HG03378 (cell line): ENCODE measurements at regions not wholly inside any gene's neighbourhood (a gene's known extent, or its start where the extent isn't known, plus 50 kb on each side); places are given as distances from the start of the nearest gene placed in this dataset.

Experiments
- ATAC-seq: cut with Tn5 transposase; IDR thresholded peaks from one replicate; pipeline ENCODE4 v1.9.1; 2021; ENCODE audit warnings: mild to moderate bottlenecking, moderate library complexity; ENCODE audit not compliant: unreplicated experiment

DNA sequence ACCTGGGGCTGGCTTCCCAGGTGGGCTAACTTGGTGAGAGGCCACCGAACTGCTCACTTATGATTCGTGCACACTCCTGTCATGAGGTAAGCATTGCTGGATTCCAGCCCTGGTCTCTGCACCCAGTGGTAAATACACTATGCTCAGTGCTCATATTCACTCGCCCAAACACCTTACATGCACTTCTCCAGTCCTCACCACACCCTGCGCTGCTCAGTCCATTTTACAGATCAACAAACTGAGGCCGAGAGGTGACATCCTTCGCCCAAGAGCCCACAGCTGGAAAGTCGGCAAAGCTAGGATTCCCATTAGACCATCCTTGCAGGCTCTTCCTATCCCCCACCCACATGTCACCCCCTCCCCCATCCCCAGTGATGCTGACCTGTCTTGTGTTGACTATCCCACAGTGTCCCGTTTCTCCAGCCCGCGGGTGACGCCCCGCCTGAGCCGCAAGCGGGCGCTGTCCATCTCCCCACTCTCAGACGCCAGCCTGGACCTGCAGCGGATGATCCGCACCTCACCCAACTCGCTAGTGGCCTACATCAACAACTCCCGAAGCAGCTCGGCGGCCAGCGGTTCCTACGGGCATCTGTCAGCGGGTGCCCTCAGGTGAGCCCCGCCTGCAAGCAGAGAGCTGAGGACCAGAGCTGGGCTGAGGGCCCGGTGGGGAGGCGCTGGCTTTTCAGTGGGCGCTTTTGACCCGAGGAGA, 232.8 kb downstream of the GLI2 start:
- ATAC-seq: no peak

DNA sequence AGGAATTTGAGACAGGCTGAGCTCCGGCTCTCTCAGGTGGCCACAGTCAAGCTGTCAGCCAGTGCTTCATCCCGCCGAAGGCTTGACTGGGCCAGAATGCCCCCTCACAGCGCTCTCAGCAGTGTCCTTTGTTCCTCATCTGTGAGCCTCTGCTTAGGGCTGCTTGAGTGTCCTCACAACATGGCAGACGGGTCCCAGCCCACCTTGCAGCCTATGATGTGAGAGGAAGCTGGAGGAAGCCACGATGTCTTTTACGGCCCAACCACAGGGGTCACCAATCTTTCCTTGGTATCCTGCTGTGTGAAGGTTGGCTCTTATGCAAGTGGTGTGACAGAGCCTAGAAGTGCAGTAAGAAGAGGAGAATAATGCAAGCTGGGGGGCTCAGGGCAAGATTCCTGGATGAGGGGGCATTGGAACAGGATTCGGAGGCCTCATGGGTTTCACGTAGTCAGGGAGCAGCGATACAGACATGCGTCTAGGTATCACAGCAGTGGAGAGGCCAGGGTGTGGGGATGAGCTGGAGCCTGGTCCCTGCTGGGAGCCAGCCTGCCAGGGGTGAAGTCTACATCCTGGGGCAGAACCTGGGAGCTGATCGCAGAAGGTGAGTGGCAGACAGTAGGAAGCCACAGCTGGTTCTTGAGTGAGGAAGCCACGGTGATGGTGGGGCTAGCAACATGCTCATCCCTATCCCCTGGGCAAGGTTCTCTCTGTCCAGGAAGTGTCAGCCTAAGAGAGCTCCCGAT, 234.1 kb downstream of the GLI2 start:
- no peak for ATAC-seq

DNA sequence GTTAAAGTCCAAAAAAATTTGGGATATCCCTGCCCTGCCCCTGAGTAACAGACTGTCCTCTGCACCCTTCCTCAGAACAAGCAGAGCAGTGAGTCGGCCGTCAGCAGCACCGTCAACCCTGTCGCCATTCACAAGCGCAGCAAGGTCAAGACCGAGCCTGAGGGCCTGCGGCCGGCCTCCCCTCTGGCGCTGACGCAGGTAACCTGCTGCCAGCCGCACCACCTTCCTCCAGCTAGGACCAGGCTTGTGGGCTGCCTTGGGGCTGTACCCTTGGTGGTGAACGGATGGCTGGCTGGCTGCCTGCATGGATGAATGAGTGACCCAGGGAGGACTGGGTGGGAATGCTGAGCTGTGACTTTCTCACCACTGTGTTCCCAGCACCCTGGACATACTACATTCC, 236.2 kb downstream of the GLI2 start:
- ATAC-seq: no peak

DNA sequence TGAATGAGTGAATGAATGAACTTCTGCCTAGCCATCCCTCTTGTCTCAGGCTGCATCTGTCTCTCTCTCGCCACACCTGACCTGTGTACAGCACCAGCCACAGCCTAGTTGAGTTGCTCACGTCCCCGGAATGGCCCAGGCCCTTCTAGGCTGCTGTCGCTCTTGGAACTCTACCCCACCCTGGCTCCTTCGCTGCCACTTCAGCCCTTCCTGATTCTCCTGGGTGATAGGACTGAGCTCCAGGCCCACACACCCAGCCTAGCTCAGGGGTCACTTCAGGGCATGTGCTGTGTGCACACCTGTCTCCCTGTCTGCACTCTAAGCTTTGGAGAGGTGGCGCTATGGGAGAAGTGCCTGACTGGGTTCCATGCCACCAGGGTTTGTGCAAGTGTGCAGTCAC, 236.6 kb downstream of the GLI2 start:
- no peak for ATAC-seq

DNA sequence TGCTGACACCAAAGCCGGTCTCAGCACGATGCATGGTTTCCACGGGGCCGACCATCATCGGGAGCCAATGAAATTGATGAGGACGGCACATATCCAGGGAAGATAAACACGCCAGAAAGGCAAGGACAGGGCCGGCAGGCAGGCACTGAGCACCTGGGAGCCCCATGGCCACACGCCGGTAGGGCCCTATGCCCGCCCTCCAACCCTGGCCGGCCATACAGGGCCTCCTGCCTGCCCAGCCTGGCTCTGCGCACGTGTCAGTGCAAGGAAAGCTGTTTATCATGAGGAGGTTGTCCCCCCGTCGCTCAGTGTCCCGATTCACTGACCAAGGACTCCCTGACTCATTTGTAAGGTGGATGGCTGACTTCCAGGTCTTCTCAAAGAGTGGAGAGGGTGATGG, 237.5 kb downstream of the GLI2 start:
- ATAC-seq: no peak

DNA sequence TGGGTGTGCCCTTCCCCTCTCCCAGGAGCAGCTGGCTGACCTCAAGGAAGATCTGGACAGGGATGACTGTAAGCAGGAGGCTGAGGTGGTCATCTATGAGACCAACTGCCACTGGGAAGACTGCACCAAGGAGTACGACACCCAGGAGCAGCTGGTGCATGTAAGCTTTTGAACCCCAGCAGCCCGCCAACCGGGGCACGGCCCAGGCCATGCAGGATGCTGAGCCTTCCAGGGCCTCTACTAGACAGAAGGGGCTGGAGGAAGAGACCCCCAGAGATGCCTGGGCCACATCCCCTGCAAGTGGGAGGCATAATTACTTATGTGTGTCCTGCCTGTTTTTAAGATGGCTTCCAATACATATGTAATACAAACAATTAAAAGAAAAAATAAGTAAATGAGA, 239.3 kb downstream of the GLI2 start:
- no peak for ATAC-seq

DNA sequence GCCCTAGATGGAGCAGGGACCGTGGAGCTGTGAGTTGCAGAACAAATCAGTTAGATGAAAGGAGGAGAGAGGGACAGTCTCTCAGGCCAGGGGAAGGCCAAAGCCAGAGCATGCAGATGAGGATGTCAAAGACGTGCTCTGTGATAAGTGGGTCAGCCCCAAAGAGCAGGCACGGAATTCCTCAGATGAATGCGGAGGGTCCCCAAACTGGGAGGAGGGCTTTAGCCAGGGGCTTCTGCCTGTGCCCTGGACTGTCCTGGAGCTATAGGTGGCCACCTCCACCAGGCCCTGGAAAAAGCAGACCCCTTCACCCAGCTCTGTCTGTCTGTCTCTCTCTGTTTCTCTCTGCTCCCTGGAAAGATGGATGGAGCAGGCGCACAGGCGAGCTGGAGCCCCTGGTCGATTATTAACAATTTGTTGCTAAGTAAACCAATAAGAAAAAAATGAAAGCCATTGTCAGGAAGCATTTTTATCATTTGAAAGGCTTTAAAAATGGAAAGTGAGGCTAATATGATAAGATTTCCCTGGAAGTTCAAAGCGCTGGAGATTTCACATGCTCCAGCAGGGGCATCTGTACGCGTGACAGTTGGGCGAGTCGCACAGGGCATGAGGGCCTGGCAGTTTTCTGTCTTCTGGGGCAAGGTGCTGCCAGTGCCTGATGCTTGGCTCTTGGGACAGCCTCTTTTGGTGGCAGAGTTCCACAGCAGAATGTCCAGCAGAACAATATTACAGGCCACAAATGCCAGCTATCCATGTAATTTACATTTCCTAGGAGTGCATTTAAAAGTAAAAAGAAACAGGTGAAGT, 241.0 kb downstream of the GLI2 start:
- no peak for ATAC-seq

DNA sequence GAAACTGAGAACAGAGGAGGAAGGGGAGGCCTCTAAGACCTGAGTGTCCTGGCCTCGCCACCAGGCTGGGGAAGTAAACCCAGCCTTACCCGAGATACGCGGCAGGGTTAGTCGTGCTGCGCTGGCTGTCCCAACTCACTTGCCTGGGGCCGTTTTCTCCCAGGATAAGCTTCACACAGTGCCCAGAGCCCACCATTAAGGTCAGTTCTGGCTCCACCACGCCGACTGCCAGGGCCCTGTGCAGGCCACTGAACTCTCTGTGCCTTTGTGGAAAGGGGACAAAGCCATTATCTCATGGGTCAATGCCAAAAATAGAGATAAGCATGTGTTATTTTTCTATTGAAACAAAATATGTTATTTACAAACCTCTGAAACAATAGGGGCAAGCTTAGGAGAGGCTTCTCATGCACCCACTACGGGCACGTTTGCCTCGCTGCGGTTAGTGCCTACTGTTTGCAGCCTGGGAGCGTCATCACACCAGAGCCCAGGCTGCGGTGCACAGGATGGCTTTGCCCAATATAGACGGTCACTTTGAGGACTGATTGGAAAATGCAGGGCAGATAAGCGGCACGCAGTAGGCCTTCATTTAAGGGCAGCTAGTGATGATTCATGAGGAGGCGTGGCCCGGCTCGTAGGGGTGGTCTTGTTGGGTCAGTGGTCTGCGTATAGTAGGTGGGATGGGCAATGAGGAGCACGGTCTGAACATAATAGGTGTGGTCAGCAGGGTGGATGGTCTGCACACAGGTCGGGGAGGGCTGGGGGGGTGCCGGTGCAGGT, 242.1 kb downstream of the GLI2 start:
- ATAC-seq: no peak

DNA sequence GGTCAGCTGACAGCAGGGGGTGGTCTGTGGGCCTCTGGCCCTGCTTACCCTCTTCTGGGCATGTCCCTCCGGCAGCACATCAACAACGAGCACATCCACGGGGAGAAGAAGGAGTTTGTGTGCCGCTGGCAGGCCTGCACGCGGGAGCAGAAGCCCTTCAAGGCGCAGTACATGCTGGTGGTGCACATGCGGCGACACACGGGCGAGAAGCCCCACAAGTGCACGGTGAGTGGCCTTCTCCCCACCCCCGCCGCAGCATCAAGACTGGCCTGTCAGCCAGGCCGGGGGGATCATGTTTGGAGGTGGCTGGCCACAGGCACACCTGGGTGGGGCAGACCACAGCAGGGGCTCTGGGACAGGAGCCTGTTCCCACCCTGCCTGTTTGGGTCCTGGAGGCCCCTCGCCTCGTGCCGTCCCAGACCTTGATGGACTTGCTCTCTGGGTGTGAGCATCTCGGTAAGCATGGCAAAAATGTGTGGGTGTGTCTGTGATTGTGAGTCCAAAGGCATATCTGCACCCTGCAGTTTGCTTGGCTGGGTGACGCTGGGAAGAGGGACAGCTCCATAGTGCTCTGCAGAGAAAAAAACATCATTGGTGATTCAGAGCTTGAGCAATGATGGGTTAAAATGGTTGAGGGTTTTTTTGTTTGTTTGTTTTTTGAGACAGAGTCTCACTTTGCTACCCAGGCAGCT, 242.8 kb downstream of the GLI2 start:
- ATAC-seq: no peak

DNA sequence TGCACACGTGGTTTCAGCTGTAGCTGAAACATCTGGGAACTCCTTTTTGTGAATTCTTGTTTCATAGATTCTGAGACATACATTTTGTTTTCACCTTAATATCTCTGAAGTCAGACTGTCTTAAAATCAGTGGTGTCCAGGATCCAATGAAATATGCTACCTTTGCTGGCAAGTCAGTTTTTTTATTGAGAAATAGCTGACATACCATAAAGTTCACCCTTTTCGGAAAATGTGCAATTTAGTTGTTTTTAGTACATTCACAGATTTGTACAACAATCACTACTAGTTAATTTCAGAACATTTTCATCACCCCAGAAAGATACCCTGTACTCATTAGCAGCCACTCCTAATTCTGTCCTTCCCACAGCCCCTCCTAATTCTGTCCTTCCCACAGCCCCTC, 243.7 kb downstream of the GLI2 start:
- ATAC-seq: no peak

DNA sequence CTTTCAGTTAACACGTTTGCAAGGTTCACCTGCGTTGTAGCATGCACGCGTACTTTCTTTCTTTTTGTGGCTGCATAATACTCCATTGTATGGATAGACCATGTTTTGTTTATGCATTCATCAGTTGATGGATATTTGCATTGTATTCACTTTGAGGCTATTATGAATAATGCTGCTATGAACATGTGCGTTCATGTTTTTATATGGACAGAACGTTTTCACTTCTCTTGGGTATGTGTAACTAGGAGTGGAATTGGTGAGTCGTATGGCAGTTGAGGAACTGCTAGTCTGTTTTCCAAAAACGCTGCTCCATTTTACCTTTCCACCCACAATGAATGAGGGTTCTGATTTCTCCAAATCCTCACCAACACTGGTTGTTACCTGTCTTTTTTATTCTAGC, 244.3 kb downstream of the GLI2 start:
- no peak for ATAC-seq

DNA sequence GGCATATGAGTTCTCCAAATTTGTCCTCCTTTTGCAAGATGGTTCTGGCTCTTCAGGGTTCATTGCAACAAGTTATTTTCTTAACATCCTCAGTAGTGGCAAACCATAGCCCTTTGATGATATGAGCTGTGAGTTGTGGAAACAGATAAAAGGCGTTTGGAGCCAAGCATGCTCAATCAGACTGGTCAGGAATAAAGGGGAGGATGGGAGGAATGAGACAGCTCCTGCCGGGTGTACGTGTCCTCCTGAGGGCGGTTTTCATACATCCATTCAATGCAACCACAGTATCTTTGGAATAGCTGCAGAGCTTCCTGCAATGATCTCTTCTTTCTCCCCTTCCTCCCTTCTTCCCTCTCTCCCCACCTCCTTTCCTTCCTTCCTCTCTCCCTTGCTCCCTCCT, 245.8 kb downstream of the GLI2 start:
- no peak for ATAC-seq

DNA sequence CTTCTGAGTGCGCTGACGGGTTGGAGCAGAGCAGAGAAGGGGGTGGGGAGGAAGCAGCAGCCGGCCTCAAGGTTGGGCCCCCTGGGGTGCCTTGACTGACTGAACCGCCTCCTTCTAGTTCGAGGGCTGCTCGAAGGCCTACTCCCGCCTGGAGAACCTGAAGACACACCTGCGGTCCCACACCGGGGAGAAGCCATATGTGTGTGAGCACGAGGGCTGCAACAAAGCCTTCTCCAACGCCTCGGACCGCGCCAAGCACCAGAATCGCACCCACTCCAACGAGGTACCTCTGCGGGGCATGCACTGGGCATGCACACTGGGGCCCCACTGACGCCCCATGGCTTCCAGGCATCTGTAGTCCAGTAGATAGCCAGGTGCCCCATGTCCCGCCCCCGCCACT, 246.9 kb downstream of the GLI2 start:
- ATAC-seq: no peak

DNA sequence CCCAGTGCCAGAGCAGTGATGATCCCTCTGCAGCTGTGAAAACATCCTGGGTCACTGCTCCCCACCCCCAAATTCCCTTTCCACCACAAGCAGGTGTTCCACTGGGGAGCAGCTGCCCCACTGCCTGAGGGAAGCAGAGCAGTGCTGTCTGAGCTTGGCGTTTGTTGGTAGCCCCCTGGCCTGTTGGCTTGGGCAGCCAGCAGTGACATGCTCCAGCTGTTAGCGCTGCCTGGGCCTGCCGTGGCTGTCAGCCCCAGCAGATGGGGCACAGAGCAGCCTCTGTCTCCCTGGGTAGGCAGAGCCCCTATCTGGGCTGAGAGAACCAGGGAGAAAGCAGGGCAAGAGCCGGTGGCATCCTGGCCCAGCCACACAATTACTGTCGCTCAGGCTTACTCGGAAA, 247.7 kb downstream of the GLI2 start:
- ATAC-seq: no peak

DNA sequence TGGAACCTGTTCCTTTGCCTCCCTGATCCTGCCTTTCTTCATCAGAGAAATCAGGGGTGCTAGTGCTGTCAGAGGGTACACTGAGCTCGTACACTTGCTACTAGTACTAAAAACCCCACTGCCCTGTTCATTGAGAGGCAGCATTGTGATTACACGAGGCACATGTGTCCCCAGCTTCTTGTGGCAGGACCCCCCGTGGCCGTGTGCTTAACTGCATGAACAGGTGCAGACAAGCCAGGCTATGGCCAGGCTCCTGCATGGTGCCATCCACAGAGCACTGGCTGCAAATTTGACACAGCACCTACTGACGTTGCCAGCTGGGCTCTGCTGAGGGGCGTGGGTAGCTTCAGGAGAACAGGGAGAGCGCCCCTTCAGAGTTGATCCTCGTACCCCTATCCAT, 248.4 kb downstream of the GLI2 start:
- no peak for ATAC-seq

DNA sequence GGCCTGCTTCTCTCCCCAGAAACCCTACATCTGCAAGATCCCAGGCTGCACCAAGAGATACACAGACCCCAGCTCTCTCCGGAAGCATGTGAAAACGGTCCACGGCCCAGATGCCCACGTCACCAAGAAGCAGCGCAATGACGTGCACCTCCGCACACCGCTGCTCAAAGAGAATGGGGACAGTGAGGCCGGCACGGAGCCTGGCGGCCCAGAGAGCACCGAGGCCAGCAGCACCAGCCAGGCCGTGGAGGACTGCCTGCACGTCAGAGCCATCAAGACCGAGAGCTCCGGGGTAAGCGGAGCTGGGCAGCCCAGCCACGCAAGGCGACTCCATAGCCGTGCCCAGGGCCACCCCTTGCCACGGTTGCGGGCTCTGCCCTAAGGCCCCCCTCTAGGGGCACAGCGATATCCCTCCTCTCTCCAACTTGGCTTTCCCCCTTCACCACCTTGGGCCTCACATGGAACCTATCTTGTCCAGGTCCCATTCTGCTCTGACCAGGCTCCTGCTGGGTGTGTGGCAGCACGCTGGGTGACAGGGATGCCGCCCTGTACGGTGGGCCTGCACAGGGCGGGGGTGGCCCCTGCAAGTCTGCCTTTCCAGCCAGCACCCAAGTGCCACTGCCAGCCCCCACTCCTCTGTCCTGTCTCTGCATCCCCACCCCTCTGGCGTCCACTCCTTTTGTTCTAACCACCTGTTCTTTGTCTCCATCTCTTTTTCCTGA, 248.9 kb downstream of the GLI2 start:
- no peak for ATAC-seq

DNA sequence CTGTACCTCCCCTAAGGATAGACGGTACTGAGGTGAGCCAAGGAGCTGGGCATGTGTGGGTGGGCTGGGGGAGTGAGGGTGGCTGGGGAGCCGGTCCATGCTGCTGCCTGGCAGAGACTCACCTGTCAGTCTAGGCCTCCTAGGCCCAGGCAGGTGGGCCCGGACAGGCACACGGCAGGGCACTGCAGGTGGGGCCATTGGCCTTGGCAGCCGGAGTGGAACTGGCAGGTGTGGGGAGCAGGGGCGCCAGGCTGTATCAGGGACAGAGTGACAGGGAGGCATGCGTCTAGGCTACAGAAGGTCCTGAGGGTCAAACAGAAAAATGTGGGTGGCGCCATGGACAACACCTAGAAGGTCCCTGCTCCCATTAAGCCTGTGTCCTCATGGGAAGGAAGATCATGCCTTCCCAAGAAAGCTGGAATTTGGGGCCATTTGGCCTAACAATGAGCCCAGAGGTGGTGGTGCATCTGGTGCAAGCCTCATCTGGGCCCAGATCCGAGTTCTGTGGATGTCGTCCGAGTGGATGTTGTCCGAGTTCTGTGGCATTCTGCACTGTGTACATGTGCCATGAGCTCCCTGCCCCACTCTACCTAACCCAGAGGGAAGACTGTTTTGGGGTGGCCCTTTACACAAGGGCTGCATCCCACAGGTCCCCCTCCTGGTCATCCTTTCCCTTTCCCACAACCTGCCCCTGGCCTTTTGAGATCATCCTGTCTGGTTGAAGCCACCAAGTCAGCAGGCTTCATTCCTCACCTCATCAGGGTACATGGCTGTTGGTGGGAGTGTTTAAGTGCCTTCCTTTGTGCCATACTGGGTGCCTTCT, 249.7 kb downstream of the GLI2 start:
- ATAC-seq: no peak

DNA sequence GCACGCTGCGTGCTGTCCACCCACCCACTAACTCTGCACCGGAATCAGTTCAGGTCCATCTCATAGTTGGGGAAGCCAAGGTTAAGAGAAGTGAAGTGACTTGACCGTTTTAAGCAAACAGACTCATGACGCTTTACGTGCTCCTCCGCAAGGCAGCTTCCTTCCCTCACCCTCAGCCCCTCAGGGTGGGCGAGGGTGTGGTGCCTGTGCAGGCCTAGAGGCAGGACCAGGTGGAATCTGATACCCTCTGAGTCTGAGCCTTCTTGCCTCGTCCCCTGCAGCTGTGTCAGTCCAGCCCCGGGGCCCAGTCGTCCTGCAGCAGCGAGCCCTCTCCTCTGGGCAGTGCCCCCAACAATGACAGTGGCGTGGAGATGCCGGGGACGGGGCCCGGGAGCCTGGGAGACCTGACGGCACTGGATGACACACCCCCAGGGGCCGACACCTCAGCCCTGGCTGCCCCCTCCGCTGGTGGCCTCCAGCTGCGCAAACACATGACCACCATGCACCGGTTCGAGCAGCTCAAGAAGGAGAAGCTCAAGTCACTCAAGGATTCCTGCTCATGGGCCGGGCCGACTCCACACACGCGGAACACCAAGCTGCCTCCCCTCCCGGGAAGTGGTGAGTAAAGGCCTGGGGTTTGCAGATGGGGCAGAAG, 250.5 kb downstream of the GLI2 start:
- ATAC-seq: no peak
